MM.1S (cell line): ENCODE measurements at regions not wholly inside any gene's neighbourhood (a gene's known extent, or its start where the extent isn't known, plus 50 kb on each side); places are given as distances from the start of the nearest gene placed in this dataset.

ENCODE experiments used
- EZH2 ChIP-seq: fragments of 300-600 bp; sonication (generic); optimal IDR thresholded peaks from 2 replicates; pipeline ENCODE3; 2017; ENCODE audit warnings: low read depth, mild to moderate bottlenecking, antibody characterized with exemption, low read length, mixed read lengths
- EZH2phosphoT487 ChIP-seq: fragments of 300-600 bp; sonication (generic); IDR thresholded peaks from 2 replicates; pipeline ENCODE4 v1.6.1; 2018; ENCODE audit warnings: antibody characterized with exemption, low read length
- TF ChIP-seq, protein P1 (sequence below): fragments of 300-600 bp; sonication (generic); IDR thresholded peaks from 2 replicates; pipeline ENCODE4 v1.5.1; 2016; ENCODE audit warnings: antibody characterized with exemption, low read length, mixed read lengths

DNA sequence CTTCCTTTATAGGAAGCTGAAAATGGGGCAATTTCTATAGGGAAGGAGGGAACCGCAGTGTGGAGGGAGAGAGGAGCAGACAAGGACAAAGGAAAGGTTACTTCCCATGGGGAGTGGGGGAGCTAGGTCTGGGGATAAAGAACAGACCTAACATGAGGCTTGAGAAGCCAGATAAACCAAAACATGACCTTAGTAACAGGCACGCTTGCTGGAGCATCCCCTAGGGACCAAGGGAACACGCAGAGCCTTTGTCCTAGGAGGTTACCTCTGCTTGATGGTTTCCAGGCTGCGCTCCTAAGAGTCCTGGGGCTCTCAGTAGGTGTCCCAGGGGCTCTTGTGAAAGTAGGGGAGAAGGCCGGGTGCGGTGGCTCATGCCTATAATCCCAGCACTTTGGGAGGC lies 271.4 kb upstream of the NCAM1 start:
- TF ChIP-seq, protein P1, sequence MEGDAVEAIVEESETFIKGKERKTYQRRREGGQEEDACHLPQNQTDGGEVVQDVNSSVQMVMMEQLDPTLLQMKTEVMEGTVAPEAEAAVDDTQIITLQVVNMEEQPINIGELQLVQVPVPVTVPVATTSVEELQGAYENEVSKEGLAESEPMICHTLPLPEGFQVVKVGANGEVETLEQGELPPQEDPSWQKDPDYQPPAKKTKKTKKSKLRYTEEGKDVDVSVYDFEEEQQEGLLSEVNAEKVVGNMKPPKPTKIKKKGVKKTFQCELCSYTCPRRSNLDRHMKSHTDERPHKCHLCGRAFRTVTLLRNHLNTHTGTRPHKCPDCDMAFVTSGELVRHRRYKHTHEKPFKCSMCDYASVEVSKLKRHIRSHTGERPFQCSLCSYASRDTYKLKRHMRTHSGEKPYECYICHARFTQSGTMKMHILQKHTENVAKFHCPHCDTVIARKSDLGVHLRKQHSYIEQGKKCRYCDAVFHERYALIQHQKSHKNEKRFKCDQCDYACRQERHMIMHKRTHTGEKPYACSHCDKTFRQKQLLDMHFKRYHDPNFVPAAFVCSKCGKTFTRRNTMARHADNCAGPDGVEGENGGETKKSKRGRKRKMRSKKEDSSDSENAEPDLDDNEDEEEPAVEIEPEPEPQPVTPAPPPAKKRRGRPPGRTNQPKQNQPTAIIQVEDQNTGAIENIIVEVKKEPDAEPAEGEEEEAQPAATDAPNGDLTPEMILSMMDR: no peak
- TF ChIP-seq EZH2 (no peak), EZH2phosphoT487 (no peak)
